ENCODE measurements at regions not wholly inside any gene's neighbourhood (a gene's known extent, or its start where the extent isn't known, plus 50 kb on each side); places are given as distances from the start of the nearest gene placed in this dataset.

- H3K9me3 Mint-ChIP-seq (ENCODE audit: unreplicated experiment) = no peaks in the 10 kb centered on the region
- Histone ChIP-seq H3K27ac (ENCODE audit: low read depth, low read length) (no peak overlapping the region), H3K4me2 (ENCODE audit: low read length) (no peak overlapping the region), H4K20me1 (ENCODE audit: insufficient read depth, low read length) (no peaks in the 10 kb centered on the region), H3K79me2 (ENCODE audit: insufficient read depth, low read length) (no peaks in the 10 kb centered on the region), H3K9me3 (ENCODE audit: insufficient read depth, low read depth, low read length) (no peaks in the 10 kb centered on the region), H3K4me3 (ENCODE audit: insufficient read depth, low read depth, low read length) (no peak overlapping the region), H3K4me1 (ENCODE audit: insufficient read depth, low read length) (no peaks in the 10 kb centered on the region), H3K9ac (ENCODE audit: low read length) (no peak overlapping the region), H3K27me3 (ENCODE audit: insufficient read depth, low read length) (no peaks in the 10 kb centered on the region), H2AFZ (ENCODE audit: low read depth, low read length) (no peak overlapping the region), H3K36me3 (ENCODE audit: insufficient read depth, low read length) (no peaks in the 10 kb centered on the region)
- no peak for TF ChIP-seq EZH2 (IDR thresholded peaks at IDR 0.05; ENCODE audit: insufficient read depth, low read length)
- TF ChIP-seq, protein P1, sequence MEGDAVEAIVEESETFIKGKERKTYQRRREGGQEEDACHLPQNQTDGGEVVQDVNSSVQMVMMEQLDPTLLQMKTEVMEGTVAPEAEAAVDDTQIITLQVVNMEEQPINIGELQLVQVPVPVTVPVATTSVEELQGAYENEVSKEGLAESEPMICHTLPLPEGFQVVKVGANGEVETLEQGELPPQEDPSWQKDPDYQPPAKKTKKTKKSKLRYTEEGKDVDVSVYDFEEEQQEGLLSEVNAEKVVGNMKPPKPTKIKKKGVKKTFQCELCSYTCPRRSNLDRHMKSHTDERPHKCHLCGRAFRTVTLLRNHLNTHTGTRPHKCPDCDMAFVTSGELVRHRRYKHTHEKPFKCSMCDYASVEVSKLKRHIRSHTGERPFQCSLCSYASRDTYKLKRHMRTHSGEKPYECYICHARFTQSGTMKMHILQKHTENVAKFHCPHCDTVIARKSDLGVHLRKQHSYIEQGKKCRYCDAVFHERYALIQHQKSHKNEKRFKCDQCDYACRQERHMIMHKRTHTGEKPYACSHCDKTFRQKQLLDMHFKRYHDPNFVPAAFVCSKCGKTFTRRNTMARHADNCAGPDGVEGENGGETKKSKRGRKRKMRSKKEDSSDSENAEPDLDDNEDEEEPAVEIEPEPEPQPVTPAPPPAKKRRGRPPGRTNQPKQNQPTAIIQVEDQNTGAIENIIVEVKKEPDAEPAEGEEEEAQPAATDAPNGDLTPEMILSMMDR (IDR thresholded peaks at IDR 0.05; ENCODE audit: insufficient read depth, low read depth, low read length) = no peak
- H3K4me3 Mint-ChIP-seq (ENCODE audit: unreplicated experiment) = no peak overlapping the region
- peaks cover 5% of the 10 kb centered on the region for H3K4me1 Mint-ChIP-seq (ENCODE audit: low read depth, unreplicated experiment)
- H3K27me3 Mint-ChIP-seq (ENCODE audit: low read depth, unreplicated experiment) = no peaks in the 10 kb centered on the region
- H3K36me3 Mint-ChIP-seq (ENCODE audit: low read depth, unreplicated experiment) = no peaks in the 10 kb centered on the region
- H3K27ac Mint-ChIP-seq (ENCODE audit: unreplicated experiment) = no peak overlapping the region
- no peak for DNase-seq (ENCODE audit: low read depth)
- FAIRE-seq = no peak
Observed at GRCh38 chr13:67306742-67307141, 76.6 kb upstream of the PCDH9 start.

DNA sequence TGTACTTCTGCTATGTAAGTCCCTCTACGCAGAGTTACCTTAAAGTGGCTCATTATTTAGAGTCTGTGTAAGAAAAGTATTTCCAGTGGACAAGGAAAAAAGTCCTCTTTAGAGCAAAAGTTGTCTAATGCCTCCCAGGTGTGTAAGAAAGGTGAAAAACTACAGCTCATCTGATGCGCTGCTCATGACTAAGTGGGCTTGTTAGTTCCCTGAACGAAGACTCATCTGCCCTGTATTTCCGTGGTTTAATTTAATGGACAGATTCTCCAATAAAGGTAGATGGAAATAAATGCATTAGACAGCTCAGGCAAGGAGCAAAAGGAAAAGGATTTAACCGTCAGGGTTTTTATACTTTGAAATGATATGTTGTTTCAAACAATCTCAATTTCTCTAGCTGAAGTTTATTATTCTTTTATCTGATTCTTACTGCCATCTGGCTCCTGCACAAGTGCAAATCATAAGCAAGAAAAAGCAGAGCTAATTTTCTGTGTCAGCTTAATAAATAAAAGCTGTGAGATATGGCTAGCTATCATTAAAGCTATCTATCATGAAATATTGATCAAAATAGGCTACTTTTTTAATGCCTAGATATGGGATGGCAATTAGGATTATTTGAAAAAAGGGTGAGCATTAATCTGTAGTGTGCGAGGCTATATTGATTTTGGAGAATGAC lies 73.7 kb upstream of the PCDH9 start:
- H3K27ac ChIP-seq (ENCODE audit: low read depth, low read length) = no peak overlapping the region
- no peak overlapping the region for H3K27ac Mint-ChIP-seq (ENCODE audit: unreplicated experiment)

More for the DNA sequence above, 73.7 kb upstream of the PCDH9 start:
- peak; percentile 45 for FAIRE-seq
- Mint-ChIP-seq H3K4me3 (ENCODE audit: unreplicated experiment) (no peak overlapping the region), H3K36me3 (ENCODE audit: low read depth, unreplicated experiment) (no peaks in the 10 kb centered on the region), H3K9me3 (ENCODE audit: unreplicated experiment) (no peaks in the 10 kb centered on the region), H3K4me1 (ENCODE audit: low read depth, unreplicated experiment) (peaks cover 25% of the 10 kb centered on the region), H3K27me3 (ENCODE audit: low read depth, unreplicated experiment) (no peaks in the 10 kb centered on the region)
- DNase-seq (ENCODE audit: low read depth) = no peak
- H3K4me3 ChIP-seq (ENCODE audit: insufficient read depth, low read depth, low read length) = no peak overlapping the region
- H3K79me2 ChIP-seq (ENCODE audit: insufficient read depth, low read length) = no peaks in the 10 kb centered on the region
- H3K4me2 ChIP-seq (ENCODE audit: low read length) = no peak overlapping the region
- no peak overlapping the region for H3K9ac ChIP-seq (ENCODE audit: low read length)
- no peak overlapping the region for H2AFZ ChIP-seq (ENCODE audit: low read depth, low read length)
- TF ChIP-seq, protein P1 (IDR thresholded peaks at IDR 0.05; ENCODE audit: insufficient read depth, low read depth, low read length) = no peak
- TF ChIP-seq EZH2 (IDR thresholded peaks at IDR 0.05; ENCODE audit: insufficient read depth, low read length) = no peak
- H3K36me3 ChIP-seq (ENCODE audit: insufficient read depth, low read length) = no peaks in the 10 kb centered on the region
- H4K20me1 ChIP-seq (ENCODE audit: insufficient read depth, low read length) = no peaks in the 10 kb centered on the region
- no peaks in the 10 kb centered on the region for H3K27me3 ChIP-seq (ENCODE audit: insufficient read depth, low read length)
- peaks cover 6% of the 10 kb centered on the region for H3K4me1 ChIP-seq (ENCODE audit: insufficient read depth, low read length)
- no peaks in the 10 kb centered on the region for H3K9me3 ChIP-seq (ENCODE audit: insufficient read depth, low read depth, low read length)
